HG03521 (cell line): ENCODE measurements at regions not wholly inside any gene's neighbourhood (a gene's known extent, or its start where the extent isn't known, plus 50 kb on each side); places are given as distances from the start of the nearest gene placed in this dataset.
"Not testable (repeated sequence)": the region's sequence is repeated elsewhere in the genome, so short reads cannot be mapped to it uniquely, and the experiment has no call there.

Experiments
- ATAC-seq: cut with Tn5 transposase; IDR thresholded peaks from one replicate; pipeline ENCODE4 v1.9.1; 2021; ENCODE audit warnings: mild to moderate bottlenecking, moderate library complexity; ENCODE audit not compliant: unreplicated experiment

GRCh38 chr16:22624800-22625533, 114.3 kb downstream of the NPIPB5 start:
- ATAC-seq = no peak

- no peak for ATAC-seq
Observed at GRCh38 chr16:22625967-22626366, 115.3 kb downstream of the NPIPB5 start.

GRCh38 chr16:22627043-22627442, 116.4 kb downstream of the NPIPB5 start:
- ATAC-seq = no peak

GRCh38 chr16:22628994-22629393, 118.3 kb downstream of the NPIPB5 start:
- no peak for ATAC-seq

- ATAC-seq = no peak
Observed at GRCh38 chr16:22630242-22630641, 119.6 kb downstream of the NPIPB5 start.

DNA sequence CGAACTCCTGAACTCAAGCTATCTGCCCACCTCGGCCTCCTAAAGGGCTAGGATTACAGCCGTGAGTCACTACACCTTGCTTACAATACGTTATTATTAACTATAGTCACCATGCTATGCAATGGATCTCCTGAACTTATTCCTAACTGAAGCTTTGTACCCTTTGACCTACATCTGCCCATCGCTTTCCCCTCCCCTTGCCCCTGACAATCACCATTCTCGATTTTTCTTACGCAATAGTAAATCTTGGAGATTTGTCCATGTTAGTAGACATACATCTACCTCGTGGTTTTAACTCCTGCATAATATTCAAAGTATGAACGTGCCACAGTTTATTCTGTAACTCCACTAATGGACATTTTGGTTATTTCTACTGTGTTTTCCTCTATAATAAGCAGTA, 120.6 kb downstream of the NPIPB5 start:
- no peak for ATAC-seq

GRCh38 chr16:22632606-22633005, 121.9 kb downstream of the NPIPB5 start:
- ATAC-seq = no peak

DNA sequence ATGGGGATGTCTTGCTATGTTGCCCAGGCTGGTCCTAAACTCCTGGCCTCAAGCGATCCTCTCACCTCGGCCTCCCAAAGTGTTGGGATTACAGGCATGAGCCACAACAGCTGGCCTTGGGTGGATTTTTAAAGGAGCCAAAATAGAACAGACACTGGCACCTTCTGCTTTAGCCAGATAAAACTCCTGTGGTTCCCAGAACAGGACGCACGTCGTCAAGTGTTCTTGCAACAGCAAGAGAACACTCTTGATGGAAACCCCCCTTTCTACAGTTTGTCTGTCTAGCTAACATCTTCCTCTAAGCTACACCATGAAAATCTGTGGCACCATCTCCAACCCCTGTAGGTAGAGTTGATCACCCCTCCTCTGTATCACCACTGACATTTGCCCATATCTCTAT, 122.6 kb downstream of the NPIPB5 start:
- ATAC-seq = no peak

GRCh38 chr16:22633799-22634198, 123.1 kb downstream of the NPIPB5 start:
- ATAC-seq = no peak

DNA sequence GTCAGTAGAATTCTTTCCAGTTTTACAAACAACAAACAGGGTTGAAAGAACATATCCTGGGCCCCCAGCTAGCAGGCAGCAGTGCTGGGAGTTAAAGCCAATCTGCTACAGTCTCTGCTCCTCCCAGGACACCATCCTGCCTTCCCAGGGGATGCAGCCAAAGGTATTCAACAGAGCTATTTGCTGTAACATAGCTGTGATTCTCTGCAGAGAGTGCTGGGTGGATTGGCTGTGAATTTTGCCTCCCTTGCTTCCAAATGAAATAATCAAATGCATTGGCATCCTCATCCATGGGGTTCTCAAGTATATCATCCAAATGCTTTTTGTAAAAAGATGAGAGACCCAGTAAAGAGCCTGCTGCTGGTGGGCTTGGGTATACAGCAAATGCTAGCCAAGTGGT, 124.3 kb downstream of the NPIPB5 start:
- ATAC-seq = no peak

- ATAC-seq = no peak
Observed at GRCh38 chr16:22635357-22635761, 124.7 kb downstream of the NPIPB5 start.

GRCh38 chr16:22635801-22636200, 125.1 kb downstream of the NPIPB5 start:
- no peak for ATAC-seq

DNA sequence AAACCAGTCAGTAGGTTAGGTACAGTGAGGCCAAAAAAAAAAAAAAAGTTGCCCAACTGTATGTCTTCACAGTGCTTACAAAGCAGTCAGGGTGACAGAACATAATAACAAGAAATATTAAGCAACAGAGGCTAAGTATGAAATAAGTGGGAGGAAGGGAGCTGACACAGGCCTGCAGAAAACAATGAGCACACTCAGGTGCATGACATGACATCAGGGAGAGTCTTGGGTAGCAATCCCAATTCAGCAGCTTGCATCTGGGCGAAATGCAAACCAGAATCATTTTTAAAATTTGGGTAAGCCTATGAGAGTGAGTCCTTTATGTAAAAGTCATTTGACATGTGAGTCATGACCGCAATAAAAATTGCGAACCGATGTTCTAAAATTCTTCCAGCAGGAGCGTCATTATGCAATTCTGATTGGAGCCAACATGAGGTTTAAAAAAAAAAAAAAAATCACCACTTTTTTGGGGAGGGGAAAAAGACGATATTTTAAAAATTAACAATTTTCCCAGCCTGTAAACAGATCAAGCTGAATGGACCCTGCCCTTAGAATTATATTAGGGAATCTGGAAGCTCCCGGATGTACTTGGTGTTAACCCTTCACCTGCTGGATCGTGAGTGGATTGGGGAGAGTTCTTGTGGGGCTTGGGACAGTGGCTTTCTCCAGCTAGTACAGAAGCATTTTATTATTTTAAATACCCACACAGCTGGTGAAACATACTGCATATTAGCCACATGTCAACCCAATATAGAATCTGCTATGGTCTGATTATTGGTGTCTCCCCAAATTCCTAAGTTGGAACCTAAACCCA, 127.9 kb downstream of the NPIPB5 start:
- no peak for ATAC-seq

DNA sequence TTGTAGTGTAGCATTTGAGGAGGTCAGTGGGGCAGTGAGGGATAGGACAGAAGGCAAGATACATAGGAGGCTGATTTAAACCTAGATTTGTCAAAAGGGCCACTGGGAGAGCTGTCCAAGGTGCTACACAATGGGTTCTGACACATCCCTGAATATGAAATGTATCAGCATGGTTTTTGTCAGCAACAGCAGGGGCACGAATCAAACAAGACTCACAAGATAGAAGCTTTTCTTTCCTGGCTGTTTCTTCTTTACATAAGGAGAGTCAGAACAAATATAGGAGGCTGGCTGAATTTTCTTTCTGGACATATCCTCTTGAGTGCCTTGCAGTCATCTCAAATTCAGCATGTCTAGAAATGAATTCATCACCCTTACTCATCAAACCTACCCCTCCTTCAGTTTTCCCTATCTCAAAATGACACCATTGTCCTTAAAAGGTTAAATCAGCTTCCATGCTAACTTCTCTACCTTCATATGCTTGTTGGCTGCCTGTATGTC, 130.5 kb downstream of the NPIPB5 start:
- no peak for ATAC-seq

DNA sequence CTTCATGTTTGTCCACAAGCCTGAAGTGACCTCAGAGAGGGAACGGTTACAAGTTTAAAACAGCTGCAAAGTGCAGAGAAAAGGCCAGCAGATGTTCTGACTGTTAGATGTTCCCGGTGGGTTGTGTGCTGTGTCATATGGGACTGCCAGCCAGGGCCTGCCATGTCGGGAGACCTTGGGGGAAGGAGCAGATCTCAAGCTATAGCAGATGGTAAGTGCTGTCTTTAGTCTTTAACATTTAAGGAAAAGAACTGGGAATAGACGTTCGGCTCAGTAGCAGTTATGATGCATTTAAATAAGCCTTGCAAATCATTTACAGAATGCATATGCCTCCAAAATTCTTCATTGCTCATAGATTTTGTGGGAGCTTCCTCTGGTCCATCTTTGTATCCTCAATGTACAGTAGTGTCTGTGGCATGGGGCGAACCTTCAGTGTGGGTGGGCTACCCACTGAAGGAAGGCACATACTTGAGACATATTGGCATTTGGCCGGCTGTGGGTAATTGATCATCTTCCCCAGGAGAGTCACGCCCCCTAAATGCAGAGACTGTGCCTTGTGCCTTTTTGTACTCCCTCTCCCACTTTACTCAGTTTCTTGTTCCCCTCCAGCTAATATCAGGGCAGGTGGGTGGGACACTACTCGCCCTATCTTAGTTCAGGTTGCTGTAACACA, 131.9 kb downstream of the NPIPB5 start:
- no peak for ATAC-seq

GRCh38 chr16:22643203-22643602, 132.5 kb downstream of the NPIPB5 start:
- not testable (repeated sequence) for ATAC-seq

DNA sequence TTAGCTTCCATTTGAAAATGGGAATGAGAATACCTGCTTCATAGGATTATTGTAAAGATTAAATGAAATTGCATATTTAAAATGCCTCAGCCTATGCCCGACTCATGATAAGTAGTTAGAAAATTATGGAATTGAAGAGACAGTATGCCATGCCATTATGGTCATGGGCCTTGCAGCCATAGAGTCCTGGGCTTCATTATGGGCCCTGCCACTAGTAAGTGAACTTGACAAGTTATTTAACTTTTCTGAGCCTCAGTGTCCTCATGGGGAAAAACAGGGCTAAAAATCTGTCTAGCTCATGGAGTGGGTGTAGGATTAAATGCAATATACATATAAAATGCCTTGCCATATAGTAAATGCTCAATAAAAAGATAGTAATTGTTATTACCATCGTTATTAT, 133.2 kb downstream of the NPIPB5 start:
- no peak for ATAC-seq

- ATAC-seq = no peak
Observed at GRCh38 chr16:22645868-22646267, 135.2 kb downstream of the NPIPB5 start.

DNA sequence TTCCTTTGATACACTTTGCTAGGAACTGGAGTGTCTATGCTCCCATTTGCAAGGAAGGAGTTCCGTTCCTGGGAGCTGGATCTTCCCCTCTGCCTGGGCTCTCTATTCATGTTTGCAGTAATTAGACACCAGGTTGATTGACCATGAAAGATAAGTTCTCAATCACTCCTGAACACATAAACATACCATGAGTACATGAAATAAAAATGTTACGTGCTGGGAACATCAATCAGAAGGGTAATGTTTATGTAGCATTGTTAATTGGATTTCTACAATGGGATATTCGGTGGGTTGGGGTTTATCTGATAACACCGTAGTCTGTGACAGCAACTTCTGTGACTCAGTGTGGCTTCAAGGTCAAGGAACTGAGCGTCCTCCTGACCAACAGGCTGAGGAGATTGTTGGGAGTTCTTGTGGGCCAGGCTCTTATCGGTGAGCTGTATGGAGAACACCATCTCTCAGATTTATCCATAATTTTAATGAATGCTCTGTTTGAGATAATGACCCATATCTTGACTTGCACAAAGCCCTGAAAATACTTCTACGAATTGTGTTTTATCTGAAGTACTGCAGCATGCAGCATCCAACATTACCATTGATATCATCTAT, 136.4 kb downstream of the NPIPB5 start:
- ATAC-seq = no peak

- no peak for ATAC-seq
Observed at GRCh38 chr16:22648141-22648540, 137.4 kb downstream of the NPIPB5 start.

DNA sequence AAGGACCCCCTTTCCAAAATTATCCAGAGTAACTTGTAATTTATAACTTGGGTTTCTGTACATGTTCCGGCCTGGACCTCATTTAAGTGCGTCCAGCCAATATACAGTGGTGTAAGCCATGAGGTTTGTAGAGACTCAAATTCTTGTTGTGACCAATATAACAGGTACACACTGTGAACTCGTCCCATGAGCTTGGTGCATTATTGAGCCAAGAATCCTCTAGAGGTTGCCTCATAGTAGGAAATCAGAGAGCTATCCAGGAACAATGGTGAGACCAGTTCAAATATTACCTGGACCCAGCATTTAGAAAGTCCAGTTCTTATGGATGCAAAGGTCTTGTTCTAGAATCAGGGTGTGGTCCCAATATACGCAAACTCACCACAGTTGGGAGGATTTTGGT, 138.2 kb downstream of the NPIPB5 start:
- ATAC-seq = no peak
